ENCODE measurements at regions not wholly inside any gene's neighbourhood (a gene's known extent, or its start where the extent isn't known, plus 50 kb on each side); places are given as distances from the start of the nearest gene placed in this dataset.

GRCh38 chr9:117490199-117490598 is 75.3 kb upstream of the ASTN2 start:
- H3K56ac ChIP-seq (replicated peaks; ENCODE audit: insufficient read length, low read depth, low read length): no peak overlapping the region
- H3K4me3 ChIP-seq (ENCODE audit: extremely low read depth in 1 of 4, insufficient read depth in 2 of 4, low read depth in 3 of 4, low read length in 4 of 4): no peak overlapping the region
- no peak overlapping the region for H3K23ac ChIP-seq (ENCODE audit: insufficient read length)
- no peak overlapping the region for H2AFZ ChIP-seq (ENCODE audit: low read length)
- H2BK120ac ChIP-seq (replicated peaks; ENCODE audit: low read depth, low read length): no peak overlapping the region
- no peaks in the 10 kb centered on the region for H3K36me3 ChIP-seq (ENCODE audit: control insufficient read depth in 2 of 4, insufficient read depth in 4 of 4, low read length in 3 of 4)
- peaks cover 0 to 4% (median 0%) of the 10 kb centered on the region in 4 experiments; a peak in 3 of 7 replicates for H3K4me1 ChIP-seq (replicated peaks in 1 of 4; ENCODE audit: control insufficient read depth in 3 of 4, insufficient read depth in 4 of 4, low read length in 3 of 4)
- no peaks in the 10 kb centered on the region for H4K20me1 ChIP-seq (replicated peaks in 1 of 2; ENCODE audit: control insufficient read depth in 1 of 2, insufficient read depth in 2 of 2, low read length in 2 of 2)
- H4K8ac ChIP-seq (ENCODE audit: extremely low read depth, insufficient read depth, low read length): no peak overlapping the region
- no peak for FAIRE-seq
- ChIA-PET POLR2A (ENCODE audit: partially characterized antibody) (no interaction called here), CTCF (ENCODE audit: partially characterized antibody) (interaction anchor here (0.5 to 3.2 kb wide), 7 partner anchors 10 to 640 kb away, joined by 3 to 20 read pairs (median 4); no protein-coding TSS in a partner anchor)
- H3K18ac ChIP-seq (ENCODE audit: extremely low read depth, low read length): no peak overlapping the region
- H2BK5ac ChIP-seq (ENCODE audit: low read depth, low read length): no peak overlapping the region
- no peaks in the 10 kb centered on the region for H3K27me3 ChIP-seq (replicated peaks in 1 of 4; ENCODE audit: control insufficient read depth in 3 of 4, extremely low read depth in 1 of 4, insufficient read depth in 3 of 4, low read length in 3 of 4)
- H4K91ac ChIP-seq (replicated peaks; ENCODE audit: insufficient read length, low read length): no peak overlapping the region
- no peaks in the 10 kb centered on the region for H3K79me1 ChIP-seq (ENCODE audit: low read depth, low read length)
- no peak overlapping the region for H3K14ac ChIP-seq (ENCODE audit: insufficient read length)
- no peak overlapping the region for H2BK12ac ChIP-seq (ENCODE audit: low read depth, low read length)
- H3K4me2 ChIP-seq (ENCODE audit: insufficient read depth in 1 of 2, low read depth in 2 of 2, low read length in 2 of 2): no peak overlapping the region
- no peak overlapping the region for H2BK20ac ChIP-seq (ENCODE audit: low read length)
- no peak overlapping the region for H3K4ac ChIP-seq (replicated peaks; ENCODE audit: insufficient read length, low read depth, low read length)
- no peak overlapping the region for H2BK15ac ChIP-seq (ENCODE audit: low read length)
- no peak overlapping the region for H4K5ac ChIP-seq (ENCODE audit: insufficient read length, low read depth, low read length)
- no peaks in the 10 kb centered on the region for H3K79me2 ChIP-seq (ENCODE audit: control insufficient read depth in 1 of 2, insufficient read depth in 2 of 2, low read length in 2 of 2)
- no peak for DNase-seq (ENCODE audit: low read depth in 1 of 2, low spot score in 2 of 2)
- no peaks in the 10 kb centered on the region for H3K23me2 ChIP-seq (ENCODE audit: low read depth, low read length)
- no peak overlapping the region for H2AK5ac ChIP-seq (ENCODE audit: low read depth, low read length)
- no peak overlapping the region for H3K27ac ChIP-seq (ENCODE audit: low read depth, low read length)
- no peaks in the 10 kb centered on the region for H3K9me3 ChIP-seq (ENCODE audit: insufficient read depth in 2 of 2, low read depth in 1 of 2, low read length in 1 of 2)
- no peak overlapping the region for H3K9ac ChIP-seq (replicated peaks in 1 of 4; ENCODE audit: extremely low read depth in 1 of 4, low read depth in 3 of 4, low read length in 3 of 4)
- no peak for TF ChIP-seq CHD1 (IDR thresholded peaks at IDR 0.05; ENCODE audit: low read depth, low read length)
- no peak for TF ChIP-seq SP2 (IDR thresholded peaks at IDR 0.05; ENCODE audit: low read length)
